HEK293 (cell line): ENCODE measurements at regions not wholly inside any gene's neighbourhood (a gene's known extent, or its start where the extent isn't known, plus 50 kb on each side); places are given as distances from the start of the nearest gene placed in this dataset.

Experiments
- CTCF ChIA-PET: fragments of 350-600 bp; formaldehyde crosslinking; extraction: SDS; loops from one replicate; lab custom pipeline; 2021; ENCODE audit warnings: antibody characterized with exemption; lab: Yijun Ruan, JAX
- POLR2A ChIA-PET: fragments of 300-600 bp; formaldehyde crosslinking; extraction: SDS; loops from one replicate; lab custom pipeline; 2020; ENCODE audit warnings: antibody characterized with exemption, inconsistent platforms; lab: Yijun Ruan, JAX
- H3K27ac ChIP-seq: fragments of 200-500 bp; sonication (Bioruptor generic); 2 replicates; pipeline ENCODE4 v1.5.1; 2014; ENCODE audit warnings: low read depth, low read length, control low read depth, inconsistent platforms; ENCODE audit errors: extremely low read depth
- H3K36me3 ChIP-seq, 2 experiments: fragments of 200-500 bp in 1 of 2; sonication (Bioruptor generic) in 1 of 2; 1 replicate in 1 of 2; 2 replicates in 1 of 2; pipeline ENCODE4 v1.5.1; 2014 to 2017; ENCODE audit warnings: inconsistent platforms in 2 of 2, low read length in 2 of 2; ENCODE audit not compliant: control insufficient read depth in 2 of 2, insufficient read depth in 1 of 2
- H3K4me1 ChIP-seq: fragments of 200-500 bp; sonication (Bioruptor generic); 2 replicates; pipeline ENCODE4 v1.5.1; 2014; ENCODE audit warnings: mild to moderate bottlenecking, low read length, inconsistent platforms; ENCODE audit not compliant: control insufficient read depth, insufficient read depth
- H3K4me3 ChIP-seq: 2 replicates; pipeline ENCODE4 v1.5.1; 2011; ENCODE audit warnings: low read depth, mild to moderate bottlenecking, control low read depth, low read length, moderate library complexity
- H3K9me3 ChIP-seq: fragments of 200-500 bp; sonication (Bioruptor generic); 2 replicates; pipeline ENCODE4 v1.5.1; 2014; ENCODE audit warnings: low read depth, low read length, inconsistent platforms; ENCODE audit not compliant: control insufficient read depth, insufficient read depth
- HOXD13 ChIP-seq: sonication (generic); formaldehyde crosslinking; IDR thresholded peaks from 2 replicates; pipeline ENCODE4 v1.8.0; 2022; ENCODE audit warnings: missing genetic modification reagents, borderline replicate concordance
- KLF7 ChIP-seq: fragments of 450-650 bp; formaldehyde crosslinking; IDR thresholded peaks from 2 replicates; pipeline ENCODE4 v1.5.1; 2016; ENCODE audit warnings: missing biosample characterization, missing genetic modification characterization, borderline replicate concordance
- YY1 ChIP-seq: fragments of 450-650 bp; formaldehyde crosslinking; IDR thresholded peaks from 2 replicates; pipeline ENCODE4 v1.5.1; 2018; ENCODE audit warnings: missing biosample characterization, missing genetic modification characterization
- ZBTB7A ChIP-seq: fragments of 450-650 bp; formaldehyde crosslinking; IDR thresholded peaks from 2 replicates; pipeline ENCODE4 v1.5.1; 2016; ENCODE audit warnings: low read depth, missing biosample characterization, missing genetic modification characterization
- ZNF114 ChIP-seq: fragments of 450-650 bp; formaldehyde crosslinking; IDR thresholded peaks from 2 replicates; pipeline ENCODE4 v1.5.0; 2017; ENCODE audit warnings: missing biosample characterization, missing genetic modification characterization
- ZNF2 ChIP-seq: fragments of 450-650 bp; formaldehyde crosslinking; IDR thresholded peaks from 2 replicates; pipeline ENCODE4 v1.5.1; 2016; ENCODE audit warnings: missing biosample characterization, missing genetic modification characterization
- ZNF221 ChIP-seq: fragments of 450-650 bp; formaldehyde crosslinking; IDR thresholded peaks from 2 replicates; pipeline ENCODE4 v1.5.1; 2017; ENCODE audit warnings: missing biosample characterization, missing genetic modification characterization, borderline replicate concordance
- ZNF23 ChIP-seq: fragments of 450-650 bp; formaldehyde crosslinking; IDR thresholded peaks from 2 replicates; pipeline ENCODE4 v1.5.1; 2016; ENCODE audit warnings: missing biosample characterization, missing genetic modification characterization, borderline replicate concordance
- ZNF324 ChIP-seq: fragments of 450-650 bp; formaldehyde crosslinking; IDR thresholded peaks from 2 replicates; pipeline ENCODE4 v1.5.1; 2016; ENCODE audit warnings: missing biosample characterization, missing genetic modification characterization
- ZNF514 ChIP-seq: fragments of 450-650 bp; formaldehyde crosslinking; IDR thresholded peaks from 2 replicates; pipeline ENCODE4 v1.5.1; 2016; ENCODE audit warnings: missing biosample characterization, missing genetic modification characterization
- ZNF555 ChIP-seq: fragments of 450-650 bp; formaldehyde crosslinking; conservative IDR thresholded peaks from 2 replicates; pipeline ENCODE4 v1.5.1; 2017; ENCODE audit warnings: missing biosample characterization, mild to moderate bottlenecking, missing genetic modification characterization, inconsistent platforms
- ZNF585B ChIP-seq: fragments of 450-650 bp; formaldehyde crosslinking; IDR thresholded peaks from 2 replicates; pipeline ENCODE4 v1.5.1; 2016; ENCODE audit warnings: missing biosample characterization, missing genetic modification characterization
- ZNF596 ChIP-seq: fragments of 450-650 bp; IDR thresholded peaks from 2 replicates; pipeline ENCODE4 v1.5.0; 2018; ENCODE audit warnings: missing biosample characterization, mild to moderate bottlenecking, missing genetic modification characterization, moderate library complexity
- ZNF624 ChIP-seq: fragments of 450-650 bp; formaldehyde crosslinking; IDR thresholded peaks from 2 replicates; pipeline ENCODE4 v1.5.1; 2017; ENCODE audit warnings: missing biosample characterization, missing genetic modification characterization
- ZNF777 ChIP-seq: fragments of 450-650 bp; formaldehyde crosslinking; IDR thresholded peaks from 2 replicates; pipeline ENCODE4 v1.5.1; 2017; ENCODE audit warnings: missing biosample characterization, missing genetic modification characterization, borderline replicate concordance
- ZNF837 ChIP-seq: fragments of 450-650 bp; formaldehyde crosslinking; IDR thresholded peaks from 2 replicates; pipeline ENCODE4 v1.5.1; 2016; ENCODE audit warnings: missing biosample characterization, missing genetic modification characterization
- TF ChIP-seq, protein P1 (sequence below): fragments of 450-650 bp; formaldehyde crosslinking; IDR thresholded peaks from 2 replicates; pipeline ENCODE4; 2016; ENCODE audit warnings: missing biosample characterization, missing genetic modification characterization
- TF ChIP-seq, protein P2 (sequence below): fragments of 450-650 bp; IDR thresholded peaks from 2 replicates; pipeline ENCODE4 v1.5.1; 2018; ENCODE audit warnings: missing biosample characterization, mild to moderate bottlenecking, missing genetic modification characterization
- TF ChIP-seq, protein P3 (sequence below): sonication (generic); formaldehyde crosslinking; IDR thresholded peaks from 2 replicates; pipeline ENCODE4 v1.8.1; 2022; ENCODE audit warnings: mild to moderate bottlenecking, moderate library complexity, missing genetic modification reagents
- TF ChIP-seq, protein P4 (sequence below): fragments of 450-650 bp; formaldehyde crosslinking; IDR thresholded peaks from 2 replicates; pipeline ENCODE4 v1.5.1; 2016; ENCODE audit warnings: missing biosample characterization, missing genetic modification characterization
- TF ChIP-seq, protein P5 (sequence below): fragments of 450-650 bp; formaldehyde crosslinking; IDR thresholded peaks from 2 replicates; pipeline ENCODE4 v1.5.0; 2017; ENCODE audit warnings: missing biosample characterization, missing genetic modification characterization, borderline replicate concordance
- TF ChIP-seq, protein P6 (sequence below): fragments of 450-650 bp; formaldehyde crosslinking; IDR thresholded peaks from 2 replicates; pipeline ENCODE4 v1.5.1; 2016; ENCODE audit warnings: missing biosample characterization, missing genetic modification characterization

DNA sequence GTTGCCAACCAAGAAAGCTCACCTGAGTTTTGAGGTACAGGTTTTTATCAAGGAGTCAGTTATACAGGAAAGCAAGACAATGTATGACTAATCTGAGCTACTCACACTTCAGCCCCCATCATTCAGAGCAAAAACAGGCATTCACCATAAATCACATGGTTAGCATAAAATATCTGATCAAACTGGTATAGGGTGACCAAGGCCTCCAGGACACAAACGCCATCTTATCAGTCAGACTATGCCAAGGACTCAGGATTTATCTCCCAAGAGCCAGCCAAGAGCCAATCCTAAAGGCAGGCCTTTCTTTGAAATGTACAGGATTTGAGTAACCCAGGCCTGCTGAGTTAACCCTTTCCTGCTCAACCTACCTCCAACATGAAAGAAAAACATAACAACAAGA, 313.0 kb upstream of the NREP start:
- ChIA-PET CTCF (interaction anchor here (0.5 kb wide), 1 partner anchor 18 kb away, joined by 3 read pairs; no protein-coding TSS in a partner anchor), POLR2A (no interaction called here)
- no peak overlapping the region for H3K4me3 ChIP-seq
- H3K36me3 ChIP-seq: no peaks in the 10 kb centered on the region
- H3K9me3 ChIP-seq: no peaks in the 10 kb centered on the region
- no peak overlapping the region for H3K27ac ChIP-seq
- no peak for TF ChIP-seq HOXD13 (CRISPR knock-in tag)
- no peaks in the 10 kb centered on the region for H3K4me1 ChIP-seq

DNA sequence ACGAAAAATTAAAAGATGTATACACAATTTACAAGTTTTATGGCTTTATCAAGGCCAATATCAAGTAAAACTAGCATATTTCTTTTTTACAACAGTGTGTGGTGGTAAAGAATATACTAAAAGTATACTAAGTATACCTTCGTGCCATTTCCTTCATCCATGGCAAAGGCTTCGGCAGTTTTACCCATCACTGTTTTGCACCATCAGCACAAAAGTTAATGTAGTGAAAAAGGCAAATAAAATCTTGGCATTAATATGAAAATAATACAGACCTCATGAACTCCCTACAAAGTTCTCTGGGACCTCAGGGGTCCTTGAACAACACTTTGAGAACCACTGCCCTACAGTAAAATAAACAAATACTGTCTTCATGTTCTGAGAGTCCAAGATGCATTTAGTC, 312.3 kb upstream of the NREP start:
- Histone ChIP-seq H3K36me3 (no peaks in the 10 kb centered on the region), H3K9me3 (no peaks in the 10 kb centered on the region), H3K4me1 (no peaks in the 10 kb centered on the region), H3K27ac (no peak overlapping the region), H3K4me3 (no peak overlapping the region)
- TF ChIP-seq, protein P1, sequence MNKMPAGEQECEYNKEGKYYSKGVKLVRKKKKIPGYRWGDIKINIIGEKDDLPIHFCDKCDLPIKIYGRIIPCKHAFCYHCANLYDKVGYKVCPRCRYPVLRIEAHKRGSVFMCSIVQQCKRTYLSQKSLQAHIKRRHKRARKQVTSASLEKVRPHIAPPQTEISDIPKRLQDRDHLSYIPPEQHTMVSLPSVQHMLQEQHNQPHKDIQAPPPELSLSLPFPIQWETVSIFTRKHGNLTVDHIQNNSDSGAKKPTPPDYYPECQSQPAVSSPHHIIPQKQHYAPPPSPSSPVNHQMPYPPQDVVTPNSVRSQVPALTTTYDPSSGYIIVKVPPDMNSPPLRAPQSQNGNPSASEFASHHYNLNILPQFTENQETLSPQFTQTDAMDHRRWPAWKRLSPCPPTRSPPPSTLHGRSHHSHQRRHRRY (tag by site-specific recombination): no peak
- TF ChIP-seq ZNF514 (tag by site-specific recombination): no peak
- no peak for TF ChIP-seq ZNF585B (tag by site-specific recombination)
- TF ChIP-seq ZNF221 (tag by site-specific recombination): no peak
- TF ChIP-seq, protein P2, sequence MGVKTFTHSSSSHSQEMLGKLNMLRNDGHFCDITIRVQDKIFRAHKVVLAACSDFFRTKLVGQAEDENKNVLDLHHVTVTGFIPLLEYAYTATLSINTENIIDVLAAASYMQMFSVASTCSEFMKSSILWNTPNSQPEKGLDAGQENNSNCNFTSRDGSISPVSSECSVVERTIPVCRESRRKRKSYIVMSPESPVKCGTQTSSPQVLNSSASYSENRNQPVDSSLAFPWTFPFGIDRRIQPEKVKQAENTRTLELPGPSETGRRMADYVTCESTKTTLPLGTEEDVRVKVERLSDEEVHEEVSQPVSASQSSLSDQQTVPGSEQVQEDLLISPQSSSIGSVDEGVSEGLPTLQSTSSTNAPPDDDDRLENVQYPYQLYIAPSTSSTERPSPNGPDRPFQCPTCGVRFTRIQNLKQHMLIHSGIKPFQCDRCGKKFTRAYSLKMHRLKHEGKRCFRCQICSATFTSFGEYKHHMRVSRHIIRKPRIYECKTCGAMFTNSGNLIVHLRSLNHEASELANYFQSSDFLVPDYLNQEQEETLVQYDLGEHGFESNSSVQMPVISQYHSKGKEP: no peak
- no peak for TF ChIP-seq ZNF624 (tag by site-specific recombination)
- no peak for TF ChIP-seq YY1
- TF ChIP-seq ZNF555 (tag by site-specific recombination): no peak
- TF ChIP-seq, protein P3, sequence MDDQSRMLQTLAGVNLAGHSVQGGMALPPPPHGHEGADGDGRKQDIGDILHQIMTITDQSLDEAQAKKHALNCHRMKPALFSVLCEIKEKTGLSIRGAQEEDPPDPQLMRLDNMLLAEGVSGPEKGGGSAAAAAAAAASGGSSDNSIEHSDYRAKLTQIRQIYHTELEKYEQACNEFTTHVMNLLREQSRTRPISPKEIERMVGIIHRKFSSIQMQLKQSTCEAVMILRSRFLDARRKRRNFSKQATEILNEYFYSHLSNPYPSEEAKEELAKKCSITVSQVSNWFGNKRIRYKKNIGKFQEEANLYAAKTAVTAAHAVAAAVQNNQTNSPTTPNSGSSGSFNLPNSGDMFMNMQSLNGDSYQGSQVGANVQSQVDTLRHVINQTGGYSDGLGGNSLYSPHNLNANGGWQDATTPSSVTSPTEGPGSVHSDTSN (CRISPR knock-in tag): no peak
- TF ChIP-seq ZNF114 (tag by site-specific recombination): no peak
- POLR2A ChIA-PET: no interaction called here
- CTCF ChIA-PET: interaction anchor here (0.6 kb wide), 1 partner anchor 13 kb away, joined by 3 read pairs; no protein-coding TSS in a partner anchor

DNA sequence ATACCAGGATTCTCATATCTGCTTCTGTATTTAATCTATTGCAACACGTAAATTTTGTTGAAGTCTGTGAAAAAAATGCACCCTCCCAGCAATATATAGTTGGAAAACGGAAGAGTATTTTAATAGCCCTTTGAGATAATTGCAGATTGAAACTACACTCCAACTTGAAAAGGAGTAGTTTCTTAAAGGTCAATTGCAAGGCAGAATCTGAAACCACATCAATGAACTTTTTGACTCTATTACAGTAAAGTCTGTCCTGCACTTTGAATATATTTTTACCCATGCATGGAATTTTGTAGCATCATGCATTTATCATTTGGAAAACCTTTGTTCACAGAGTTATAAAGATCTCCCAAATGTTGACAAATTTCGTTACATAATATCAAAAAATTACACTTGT, 311.6 kb upstream of the NREP start:
- Histone ChIP-seq H3K36me3 (no peaks in the 10 kb centered on the region), H3K4me3 (no peak overlapping the region), H3K4me1 (no peaks in the 10 kb centered on the region), H3K27ac (no peak overlapping the region), H3K9me3 (no peaks in the 10 kb centered on the region)
- ChIA-PET POLR2A (no interaction called here), CTCF (interaction anchor here (0.6 to 0.8 kb wide), 2 partner anchors 12 to 326 kb away, joined by 3 to 4 read pairs; no protein-coding TSS in a partner anchor)
- no peak for TF ChIP-seq ZNF23 (tag by site-specific recombination)
- TF ChIP-seq ZNF2 (tag by site-specific recombination): no peak
- TF ChIP-seq ZNF585B (tag by site-specific recombination): no peak
- TF ChIP-seq, protein P4, sequence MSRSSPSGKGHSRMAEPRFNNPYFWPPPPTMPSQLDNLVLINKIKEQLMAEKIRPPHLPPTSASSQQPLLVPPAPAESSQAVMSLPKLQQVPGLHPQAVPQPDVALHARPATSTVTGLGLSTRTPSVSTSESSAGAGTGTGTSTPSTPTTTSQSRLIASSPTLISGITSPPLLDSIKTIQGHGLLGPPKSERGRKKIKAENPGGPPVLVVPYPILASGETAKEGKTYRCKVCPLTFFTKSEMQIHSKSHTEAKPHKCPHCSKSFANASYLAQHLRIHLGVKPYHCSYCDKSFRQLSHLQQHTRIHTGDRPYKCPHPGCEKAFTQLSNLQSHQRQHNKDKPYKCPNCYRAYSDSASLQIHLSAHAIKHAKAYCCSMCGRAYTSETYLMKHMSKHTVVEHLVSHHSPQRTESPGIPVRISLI (tag by site-specific recombination): no peak
- no peak for TF ChIP-seq ZNF324 (tag by site-specific recombination)
- TF ChIP-seq ZNF837: no peak
- TF ChIP-seq, protein P5, sequence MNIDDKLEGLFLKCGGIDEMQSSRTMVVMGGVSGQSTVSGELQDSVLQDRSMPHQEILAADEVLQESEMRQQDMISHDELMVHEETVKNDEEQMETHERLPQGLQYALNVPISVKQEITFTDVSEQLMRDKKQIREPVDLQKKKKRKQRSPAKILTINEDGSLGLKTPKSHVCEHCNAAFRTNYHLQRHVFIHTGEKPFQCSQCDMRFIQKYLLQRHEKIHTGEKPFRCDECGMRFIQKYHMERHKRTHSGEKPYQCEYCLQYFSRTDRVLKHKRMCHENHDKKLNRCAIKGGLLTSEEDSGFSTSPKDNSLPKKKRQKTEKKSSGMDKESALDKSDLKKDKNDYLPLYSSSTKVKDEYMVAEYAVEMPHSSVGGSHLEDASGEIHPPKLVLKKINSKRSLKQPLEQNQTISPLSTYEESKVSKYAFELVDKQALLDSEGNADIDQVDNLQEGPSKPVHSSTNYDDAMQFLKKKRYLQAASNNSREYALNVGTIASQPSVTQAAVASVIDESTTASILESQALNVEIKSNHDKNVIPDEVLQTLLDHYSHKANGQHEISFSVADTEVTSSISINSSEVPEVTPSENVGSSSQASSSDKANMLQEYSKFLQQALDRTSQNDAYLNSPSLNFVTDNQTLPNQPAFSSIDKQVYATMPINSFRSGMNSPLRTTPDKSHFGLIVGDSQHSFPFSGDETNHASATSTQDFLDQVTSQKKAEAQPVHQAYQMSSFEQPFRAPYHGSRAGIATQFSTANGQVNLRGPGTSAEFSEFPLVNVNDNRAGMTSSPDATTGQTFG (tag by site-specific recombination): no peak
- no peak for TF ChIP-seq KLF7 (tag by site-specific recombination)
- TF ChIP-seq ZNF777 (tag by site-specific recombination): no peak
- TF ChIP-seq ZNF596 (tag by site-specific recombination): no peak
- no peak for TF ChIP-seq ZBTB7A
- TF ChIP-seq, protein P6, sequence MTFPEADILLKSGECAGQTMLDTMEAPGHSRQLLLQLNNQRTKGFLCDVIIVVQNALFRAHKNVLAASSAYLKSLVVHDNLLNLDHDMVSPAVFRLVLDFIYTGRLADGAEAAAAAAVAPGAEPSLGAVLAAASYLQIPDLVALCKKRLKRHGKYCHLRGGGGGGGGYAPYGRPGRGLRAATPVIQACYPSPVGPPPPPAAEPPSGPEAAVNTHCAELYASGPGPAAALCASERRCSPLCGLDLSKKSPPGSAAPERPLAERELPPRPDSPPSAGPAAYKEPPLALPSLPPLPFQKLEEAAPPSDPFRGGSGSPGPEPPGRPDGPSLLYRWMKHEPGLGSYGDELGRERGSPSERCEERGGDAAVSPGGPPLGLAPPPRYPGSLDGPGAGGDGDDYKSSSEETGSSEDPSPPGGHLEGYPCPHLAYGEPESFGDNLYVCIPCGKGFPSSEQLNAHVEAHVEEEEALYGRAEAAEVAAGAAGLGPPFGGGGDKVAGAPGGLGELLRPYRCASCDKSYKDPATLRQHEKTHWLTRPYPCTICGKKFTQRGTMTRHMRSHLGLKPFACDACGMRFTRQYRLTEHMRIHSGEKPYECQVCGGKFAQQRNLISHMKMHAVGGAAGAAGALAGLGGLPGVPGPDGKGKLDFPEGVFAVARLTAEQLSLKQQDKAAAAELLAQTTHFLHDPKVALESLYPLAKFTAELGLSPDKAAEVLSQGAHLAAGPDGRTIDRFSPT (tag by site-specific recombination): no peak
